Erythroblast (primary cell): ENCODE measurements at regions not wholly inside any gene's neighbourhood (a gene's known extent, or its start where the extent isn't known, plus 50 kb on each side); places are given as distances from the start of the nearest gene placed in this dataset.

Experiments used
- DNase-seq, 2 experiments: peaks; one replicate each; lab custom pipeline; 2025; lab: John Stamatoyannopoulos, UW
- GATA1 ChIP-seq: IDR thresholded peaks from 2 replicates; pipeline ENCODE4 v1.6.1; 2011; ENCODE audit warnings: low read depth, mild to moderate bottlenecking, control low read depth, low read length, moderate library complexity
- POLR2A ChIP-seq: IDR thresholded peaks from 2 replicates; pipeline ENCODE4 v1.6.1; 2011; ENCODE audit warnings: mild to moderate bottlenecking, low read length

DNA sequence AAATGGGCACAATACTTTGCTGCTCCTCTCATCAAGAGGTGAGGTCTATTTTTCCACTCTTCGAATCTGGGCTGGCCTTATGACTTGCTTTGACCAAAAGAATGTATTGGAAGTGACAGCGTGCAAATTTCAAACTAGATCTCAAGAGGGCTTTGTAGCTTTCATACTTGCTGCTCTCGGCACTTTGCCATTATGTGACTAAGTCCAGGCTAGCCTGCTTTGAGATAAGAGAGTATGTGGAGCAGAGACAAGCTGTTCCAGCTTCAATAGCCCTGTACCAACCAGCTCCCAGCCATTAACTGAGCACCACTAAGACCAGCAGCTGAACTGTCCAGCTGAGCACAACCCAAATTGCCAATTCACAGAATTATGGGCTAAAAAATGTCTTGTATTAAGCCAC, 124.6 kb downstream of the ACER2 start:
- peak in 1 of 2 experiments; percentile 22 for DNase-seq
- TF ChIP-seq POLR2A (no peak), GATA1 (no peak)

DNA sequence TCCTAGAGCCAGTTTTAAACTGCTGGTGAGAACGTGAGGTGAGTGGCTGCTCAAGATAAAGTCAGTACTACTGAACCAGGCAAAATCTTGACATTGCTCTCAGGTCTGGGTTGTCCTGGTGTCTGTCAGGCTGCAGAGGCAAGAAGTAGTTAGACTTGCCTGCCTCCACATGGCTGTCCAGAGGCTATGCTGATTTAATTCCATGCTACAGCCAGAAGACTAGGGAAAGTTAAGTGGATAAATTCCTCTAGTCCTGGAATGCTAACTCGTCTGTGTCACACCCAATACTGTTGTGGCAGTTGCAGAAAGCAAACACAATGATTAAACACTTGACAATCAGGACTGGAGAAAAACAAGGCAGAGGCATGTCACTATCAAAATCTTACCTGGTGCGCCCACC, 118.9 kb downstream of the ACER2 start:
- no peak for DNase-seq
- TF ChIP-seq GATA1 (no peak), POLR2A (no peak)

DNA sequence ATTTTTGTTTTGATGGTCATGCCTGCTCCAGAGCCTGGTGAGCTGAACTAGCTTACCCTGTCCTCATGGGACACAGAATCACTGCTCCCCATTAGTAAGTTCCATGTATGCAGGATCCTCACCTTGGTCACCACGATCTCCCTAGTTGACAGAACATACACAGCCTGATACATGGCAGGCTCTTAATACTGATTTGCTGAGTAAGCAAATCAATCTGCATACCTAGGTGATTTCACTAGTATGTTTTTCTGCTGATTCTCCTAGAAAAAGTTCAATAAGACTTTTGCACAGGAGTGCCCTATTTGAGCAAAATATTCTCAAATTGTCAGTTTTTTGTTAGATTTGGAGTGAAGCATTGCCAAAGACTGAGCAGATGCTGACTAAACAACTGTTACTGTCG, 113.7 kb downstream of the ACER2 start:
- TF ChIP-seq POLR2A (no peak), GATA1 (no peak)
- no peak for DNase-seq

DNA sequence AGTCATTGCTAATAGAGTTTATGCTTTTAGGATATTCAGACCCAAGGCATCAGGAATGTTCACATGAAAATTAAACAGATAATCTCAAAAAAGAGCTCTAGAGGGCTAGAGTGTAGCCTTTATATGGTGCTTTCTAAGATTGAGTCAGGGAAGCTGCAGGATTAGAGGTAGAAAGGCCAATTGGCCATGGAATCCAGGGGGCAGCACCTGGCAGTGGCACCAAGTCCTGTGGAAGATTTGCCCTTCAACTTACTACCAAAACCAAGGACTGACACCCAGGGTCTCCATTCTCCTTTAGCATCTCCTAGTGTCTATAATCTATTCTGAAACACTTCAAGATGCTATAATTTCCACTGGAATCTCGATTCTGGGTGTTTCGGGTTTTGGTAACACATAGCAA, 112.4 kb downstream of the ACER2 start:
- TF ChIP-seq GATA1 (no peak), POLR2A (no peak)
- no peak for DNase-seq

DNA sequence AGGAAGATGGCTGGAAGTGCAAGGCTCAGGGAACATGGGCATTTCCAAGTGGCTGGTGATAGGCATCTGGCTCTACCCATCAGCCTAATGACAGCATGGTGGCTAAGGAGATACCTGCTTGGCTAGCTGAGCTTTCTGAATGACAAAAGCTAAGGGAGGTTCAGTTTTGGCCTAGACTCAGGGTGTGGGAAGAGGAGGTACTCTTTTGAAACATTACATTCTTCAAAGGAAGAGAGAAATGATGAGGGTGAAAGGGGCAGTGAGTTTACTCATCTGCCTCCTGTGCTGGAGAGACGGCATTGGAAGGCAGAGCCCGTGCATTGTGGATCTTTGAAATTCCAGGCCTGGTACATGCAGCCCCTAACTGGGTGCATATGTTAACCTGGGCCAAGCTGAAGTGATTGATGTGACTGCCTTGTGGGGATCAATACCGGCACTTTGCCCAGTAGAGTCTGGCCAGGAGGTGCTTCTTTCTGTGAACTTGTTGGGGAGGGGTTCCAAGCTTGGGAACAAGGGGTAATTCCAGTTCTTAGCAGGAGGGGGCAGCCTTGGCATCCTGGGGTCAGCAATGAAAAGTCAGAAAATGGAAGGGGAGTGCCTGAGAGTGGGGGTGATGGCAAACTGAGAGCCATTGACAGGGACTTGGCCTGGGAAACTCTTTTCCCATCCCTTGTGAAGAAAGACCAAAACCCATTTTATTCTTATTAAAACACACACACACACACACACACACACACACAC, 108.6 kb downstream of the ACER2 start:
- no peak for TF ChIP-seq GATA1
- TF ChIP-seq POLR2A, result no peak
- peak; percentile 17 to 36 for DNase-seq

DNA sequence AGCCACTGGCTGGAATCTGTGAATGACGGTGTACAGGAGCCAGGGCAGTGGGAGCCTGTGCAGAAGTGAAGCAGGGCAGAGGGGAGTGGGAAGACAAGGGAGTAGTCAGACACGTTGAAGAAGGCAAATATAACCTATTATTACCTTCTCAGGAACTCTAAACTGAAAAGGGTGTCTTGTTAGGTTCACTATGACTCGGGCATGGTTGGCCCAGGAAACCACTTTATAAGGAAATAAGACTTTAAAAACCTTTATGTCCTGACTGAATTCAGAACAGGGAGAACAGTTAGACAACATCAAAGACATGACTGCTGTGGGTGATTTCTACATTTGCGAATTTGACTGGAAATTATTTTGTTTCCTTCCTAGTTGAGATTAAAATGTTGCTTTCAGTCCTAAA, 107.5 kb downstream of the ACER2 start:
- no peak for TF ChIP-seq GATA1
- TF ChIP-seq POLR2A, result no peak

DNA sequence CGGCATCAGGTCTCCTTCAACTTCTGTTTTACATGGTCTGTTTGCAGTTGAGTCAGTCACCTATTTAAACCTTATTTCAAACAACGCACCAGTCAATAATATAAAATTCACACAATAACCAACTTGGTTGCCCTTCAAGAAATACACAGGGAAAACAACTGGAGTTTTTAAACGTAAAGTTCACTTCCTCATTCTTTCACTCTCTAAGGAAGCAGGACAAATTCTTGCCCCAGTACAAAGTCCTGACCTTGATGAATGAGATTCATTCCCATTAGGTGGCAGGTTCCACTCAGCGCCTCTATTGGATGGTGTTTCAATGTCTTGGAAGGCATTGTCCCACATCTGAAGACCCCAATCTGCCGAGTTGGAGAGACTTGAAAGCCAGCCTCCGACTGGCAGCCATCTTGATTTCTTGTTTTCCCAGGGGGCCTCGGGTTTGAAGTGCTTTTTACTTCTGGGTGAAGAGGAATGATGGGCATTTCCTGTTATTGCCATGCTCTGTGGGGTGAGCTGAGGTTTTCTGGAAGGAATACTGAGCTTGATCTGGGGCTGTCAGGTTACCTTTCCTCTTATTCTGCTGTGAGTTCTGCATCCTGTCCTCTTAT, 105.0 kb downstream of the ACER2 start:
- no peak for DNase-seq
- TF ChIP-seq POLR2A (no peak), GATA1 (no peak)

More for the DNA sequence above, 107.5 kb downstream of the ACER2 start:
- DNase-seq, result no peak

DNA sequence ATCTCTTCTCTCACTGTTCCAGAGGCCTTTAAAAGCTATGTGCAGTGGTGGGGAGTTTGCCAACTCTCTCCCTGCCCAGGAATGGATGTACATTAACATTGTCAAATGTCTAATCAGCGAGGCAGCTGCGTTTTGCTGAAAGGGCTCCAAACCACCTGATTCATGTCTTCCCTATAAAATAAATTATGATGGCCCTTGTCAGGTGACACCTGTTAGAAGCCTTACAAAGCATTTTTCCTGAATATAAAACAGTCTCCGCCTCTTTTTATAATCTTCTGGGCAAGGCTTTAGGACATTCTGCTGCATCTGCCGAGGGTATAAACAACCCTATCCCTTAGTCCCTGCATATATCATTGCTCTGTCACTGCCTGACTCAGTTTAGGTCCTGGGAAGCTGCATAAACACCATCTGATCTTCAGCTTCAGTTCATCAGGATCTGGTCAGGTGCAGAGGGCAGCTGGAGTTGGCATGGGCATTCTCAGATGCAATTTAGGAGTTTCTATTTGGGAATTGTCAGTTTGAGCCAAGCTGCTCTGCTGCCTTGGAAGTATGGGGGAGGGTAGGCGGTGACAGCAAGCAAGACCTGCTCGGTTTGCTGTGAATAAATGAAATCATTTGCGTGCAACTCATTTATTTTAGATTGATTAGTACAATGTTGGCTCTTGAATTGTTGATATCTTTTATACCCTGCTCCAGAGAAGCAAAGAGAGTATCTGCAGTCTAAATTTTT, 103.5 kb downstream of the ACER2 start:
- TF ChIP-seq GATA1 (no peak), POLR2A (no peak)
- DNase-seq, result no peak

DNA sequence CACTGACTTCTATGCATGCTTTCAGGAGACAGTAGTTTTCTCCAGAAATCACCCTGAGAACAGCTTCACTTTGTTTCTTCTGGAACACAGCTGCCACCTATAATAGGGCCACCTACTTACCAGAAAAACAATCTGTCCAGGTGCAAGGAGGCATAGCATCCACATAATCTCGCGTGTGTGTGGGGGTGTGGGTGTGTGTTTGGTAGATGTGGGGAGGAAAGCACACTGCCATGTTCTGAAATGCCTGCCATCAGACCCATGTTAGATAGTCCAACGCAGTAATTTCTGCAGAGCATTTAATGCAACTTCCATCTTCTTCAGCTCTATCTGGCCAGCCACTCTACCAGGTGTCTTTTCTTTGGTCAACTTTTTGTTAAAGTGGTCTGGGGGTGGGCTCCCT, 102.9 kb downstream of the ACER2 start:
- DNase-seq, result no peak
- TF ChIP-seq POLR2A, result no peak
- no peak for TF ChIP-seq GATA1

DNA sequence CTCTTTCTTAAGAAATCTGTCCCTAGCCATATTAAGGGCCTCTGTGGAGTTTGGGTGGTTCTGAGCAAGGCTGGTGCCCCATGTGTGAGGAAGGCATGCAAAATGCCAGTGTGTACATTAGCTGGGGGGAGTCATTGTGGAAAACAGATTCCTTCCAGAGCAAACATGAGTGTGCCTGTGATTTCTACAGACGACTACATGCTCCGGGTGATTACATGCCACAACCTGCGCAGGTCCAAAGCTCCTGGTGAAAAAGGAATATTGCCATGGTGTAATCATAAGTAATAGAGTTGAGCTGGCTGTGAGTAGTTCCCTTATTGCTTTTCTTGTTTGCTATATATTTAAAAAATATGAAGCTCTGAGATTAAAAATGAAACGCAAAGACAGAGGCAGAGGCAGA, 102.1 kb downstream of the ACER2 start:
- TF ChIP-seq POLR2A (no peak), GATA1 (no peak)

More for the DNA sequence above, 102.1 kb downstream of the ACER2 start:
- no peak for DNase-seq
